ENCODE measurements at regions not wholly inside any gene's neighbourhood (a gene's known extent, or its start where the extent isn't known, plus 50 kb on each side); places are given as distances from the start of the nearest gene placed in this dataset.

DNA sequence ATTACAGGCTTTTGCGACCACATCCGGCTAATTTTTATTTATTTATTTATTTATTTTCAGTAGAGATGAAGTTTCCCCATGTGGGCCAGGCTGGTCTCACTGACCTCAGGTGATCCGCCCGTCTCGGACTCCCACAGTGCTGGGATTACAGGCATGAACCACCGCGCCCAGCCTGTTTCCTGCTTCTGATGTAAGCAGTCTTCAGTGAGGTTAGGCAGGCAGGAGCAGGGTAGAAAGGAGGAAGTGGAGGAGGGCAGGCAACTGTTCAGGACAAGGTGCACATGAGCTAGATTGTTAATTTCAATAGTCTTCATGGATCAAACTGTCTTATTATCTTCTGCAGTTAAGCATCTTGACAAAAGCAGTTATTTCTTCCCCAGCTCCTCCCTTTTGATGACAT is 605.0 kb downstream of the CCSER2 start:
- Mint-ChIP-seq H3K36me3 (no peaks in the 10 kb centered on the region), H3K4me1 (no peaks in the 10 kb centered on the region), H3K9me3 (peaks cover 0 to 4% (median 0%) of the 10 kb centered on the region in 8 donors), H3K27me3 (peaks cover 2 to 4% of the 10 kb centered on the region in 2 donors), H3K27ac (no peak overlapping the region), H3K4me3 (no peak overlapping the region)
- ChIA-PET CTCF (ENCODE audit: partially characterized antibody) (no interaction called here), POLR2A (ENCODE audit: partially characterized antibody) (no interaction called here)
- H3K27ac ChIP-seq (ENCODE audit: low read depth, low read length), result no peak overlapping the region
- no peaks in the 10 kb centered on the region for H3K27me3 ChIP-seq (ENCODE audit: insufficient read depth, low read length)
- intact Hi-C loops (cut with micrococcal nuclease), result no loop called here
- H3K4me1 ChIP-seq (ENCODE audit: insufficient read depth, low read length), result no peaks in the 10 kb centered on the region
- H3K36me3 ChIP-seq (ENCODE audit: insufficient read depth, low read length), result no peaks in the 10 kb centered on the region
- no peak for DNase-seq
- no peaks in the 10 kb centered on the region for H3K9me3 ChIP-seq (ENCODE audit: control insufficient read depth in 1 of 2, low read length in 2 of 2)
- no peak overlapping the region for H3K4me3 ChIP-seq (ENCODE audit: low read length in 2 of 2)

DNA sequence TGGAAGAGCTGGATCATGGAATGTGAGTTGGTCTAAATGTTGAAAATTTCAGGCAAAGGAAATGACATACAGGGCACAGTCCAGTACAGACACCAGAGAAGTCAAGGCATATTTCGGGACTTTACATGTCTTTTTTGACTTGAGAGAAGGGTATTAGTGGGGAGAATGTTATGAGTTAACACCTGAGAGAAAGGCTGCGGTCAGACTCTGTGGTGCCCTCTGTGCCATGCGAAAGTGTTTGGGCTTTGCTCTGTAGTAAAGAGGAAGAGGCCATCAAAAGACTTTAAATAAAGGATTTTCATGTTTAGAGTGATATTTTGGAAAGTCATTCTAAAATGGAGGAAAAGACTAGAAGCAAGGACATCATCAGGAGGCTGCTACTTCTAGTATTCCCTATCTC is 607.4 kb downstream of the CCSER2 start:
- H3K9me3 ChIP-seq (ENCODE audit: control insufficient read depth in 1 of 2, low read length in 2 of 2), result no peaks in the 10 kb centered on the region
- H3K4me3 Mint-ChIP-seq, result no peak overlapping the region
- no peaks in the 10 kb centered on the region for H3K4me1 Mint-ChIP-seq
- no peak for DNase-seq
- H3K27me3 Mint-ChIP-seq, result peaks cover 2 to 4% of the 10 kb centered on the region in 2 donors
- ChIA-PET POLR2A (ENCODE audit: partially characterized antibody) (no interaction called here), CTCF (ENCODE audit: partially characterized antibody) (no interaction called here)
- intact Hi-C loops (cut with micrococcal nuclease), result no loop called here
- H3K9me3 Mint-ChIP-seq, result peaks cover 0 to 5% (median 0%) of the 10 kb centered on the region in 8 donors
- H3K27ac Mint-ChIP-seq, result no peak overlapping the region
- H3K4me3 ChIP-seq (ENCODE audit: low read length in 2 of 2), result no peak overlapping the region
- no peaks in the 10 kb centered on the region for H3K4me1 ChIP-seq (ENCODE audit: insufficient read depth, low read length)
- no peaks in the 10 kb centered on the region for H3K36me3 ChIP-seq (ENCODE audit: insufficient read depth, low read length)
- H3K36me3 Mint-ChIP-seq, result no peaks in the 10 kb centered on the region
- no peak overlapping the region for H3K27ac ChIP-seq (ENCODE audit: low read depth, low read length)
- no peaks in the 10 kb centered on the region for H3K27me3 ChIP-seq (ENCODE audit: insufficient read depth, low read length)

GRCh38 chr10:84938117-84938905 is 609.9 kb downstream of the CCSER2 start:
- Mint-ChIP-seq H3K36me3 (no peaks in the 10 kb centered on the region), H3K27me3 (peaks cover 2 to 4% of the 10 kb centered on the region in 2 donors), H3K4me1 (no peaks in the 10 kb centered on the region), H3K27ac (no peak overlapping the region), H3K9me3 (peaks cover 0 to 5% (median 0%) of the 10 kb centered on the region in 8 donors), H3K4me3 (no peak overlapping the region)
- H3K4me1 ChIP-seq (ENCODE audit: insufficient read depth, low read length), result no peaks in the 10 kb centered on the region
- no peaks in the 10 kb centered on the region for H3K9me3 ChIP-seq (ENCODE audit: control insufficient read depth in 1 of 2, low read length in 2 of 2)
- DNase-seq, result no peak
- intact Hi-C loops (cut with micrococcal nuclease), result no loop called here
- CTCF ChIA-PET (ENCODE audit: partially characterized antibody), result no interaction called here
- no peaks in the 10 kb centered on the region for H3K27me3 ChIP-seq (ENCODE audit: insufficient read depth, low read length)
- no peak overlapping the region for H3K4me3 ChIP-seq (ENCODE audit: low read length in 2 of 2)
- H3K27ac ChIP-seq (ENCODE audit: low read depth, low read length), result no peak overlapping the region
- POLR2A ChIA-PET (ENCODE audit: partially characterized antibody), result no interaction called here
- no peaks in the 10 kb centered on the region for H3K36me3 ChIP-seq (ENCODE audit: insufficient read depth, low read length)

DNA sequence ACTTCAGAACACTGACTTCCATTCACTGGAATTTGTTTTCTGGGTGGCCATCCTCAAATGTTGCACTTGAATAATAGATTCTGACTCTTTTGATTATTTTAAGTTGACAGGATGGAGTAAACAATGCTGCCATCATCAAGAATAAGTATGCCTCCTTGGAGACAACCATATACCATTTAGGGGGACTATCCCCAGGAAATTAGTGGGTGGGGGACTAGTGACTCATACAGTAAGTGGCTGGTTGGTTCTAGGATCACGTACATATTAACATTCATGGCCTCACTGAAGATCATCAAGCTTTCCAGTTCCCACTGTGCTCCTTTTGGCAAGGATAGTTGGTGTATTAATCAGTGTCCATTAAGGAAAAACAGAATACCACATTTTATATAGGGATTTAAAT is 615.2 kb downstream of the CCSER2 start:
- Histone ChIP-seq H3K4me1 (ENCODE audit: insufficient read depth, low read length) (no peaks in the 10 kb centered on the region), H3K4me3 (ENCODE audit: low read length in 2 of 2) (no peak overlapping the region), H3K36me3 (ENCODE audit: insufficient read depth, low read length) (no peaks in the 10 kb centered on the region), H3K27me3 (ENCODE audit: insufficient read depth, low read length) (no peaks in the 10 kb centered on the region), H3K9me3 (ENCODE audit: control insufficient read depth in 1 of 2, low read length in 2 of 2) (no peaks in the 10 kb centered on the region), H3K27ac (ENCODE audit: low read depth, low read length) (no peak overlapping the region)
- POLR2A ChIA-PET (ENCODE audit: partially characterized antibody), result no interaction called here
- H3K27me3 Mint-ChIP-seq, result no peaks in the 10 kb centered on the region
- CTCF ChIA-PET (ENCODE audit: partially characterized antibody), result no interaction called here
- H3K4me1 Mint-ChIP-seq, result no peaks in the 10 kb centered on the region
- H3K9me3 Mint-ChIP-seq, result peaks cover 0 to 5% (median 0%) of the 10 kb centered on the region in 8 donors
- no peak overlapping the region for H3K4me3 Mint-ChIP-seq
- H3K36me3 Mint-ChIP-seq, result no peaks in the 10 kb centered on the region
- no peak overlapping the region for H3K27ac Mint-ChIP-seq
- intact Hi-C loops (cut with micrococcal nuclease), result no loop called here
- no peak for DNase-seq

GRCh38 chr10:84944187-84944586 is 615.8 kb downstream of the CCSER2 start:
- no peak overlapping the region for H3K4me3 ChIP-seq (ENCODE audit: low read length in 2 of 2)
- no peaks in the 10 kb centered on the region for H3K27me3 ChIP-seq (ENCODE audit: insufficient read depth, low read length)
- Mint-ChIP-seq H3K9me3 (peaks cover 0 to 5% (median 0%) of the 10 kb centered on the region in 8 donors), H3K27me3 (no peaks in the 10 kb centered on the region), H3K36me3 (no peaks in the 10 kb centered on the region), H3K4me3 (no peak overlapping the region), H3K27ac (no peak overlapping the region), H3K4me1 (no peaks in the 10 kb centered on the region)
- ChIA-PET POLR2A (ENCODE audit: partially characterized antibody) (no interaction called here), CTCF (ENCODE audit: partially characterized antibody) (no interaction called here)
- H3K27ac ChIP-seq (ENCODE audit: low read depth, low read length), result no peak overlapping the region
- intact Hi-C loops (cut with micrococcal nuclease), result no loop called here
- DNase-seq, result no peak
- H3K36me3 ChIP-seq (ENCODE audit: insufficient read depth, low read length), result no peaks in the 10 kb centered on the region
- no peaks in the 10 kb centered on the region for H3K9me3 ChIP-seq (ENCODE audit: control insufficient read depth in 1 of 2, low read length in 2 of 2)
- H3K4me1 ChIP-seq (ENCODE audit: insufficient read depth, low read length), result no peaks in the 10 kb centered on the region

DNA sequence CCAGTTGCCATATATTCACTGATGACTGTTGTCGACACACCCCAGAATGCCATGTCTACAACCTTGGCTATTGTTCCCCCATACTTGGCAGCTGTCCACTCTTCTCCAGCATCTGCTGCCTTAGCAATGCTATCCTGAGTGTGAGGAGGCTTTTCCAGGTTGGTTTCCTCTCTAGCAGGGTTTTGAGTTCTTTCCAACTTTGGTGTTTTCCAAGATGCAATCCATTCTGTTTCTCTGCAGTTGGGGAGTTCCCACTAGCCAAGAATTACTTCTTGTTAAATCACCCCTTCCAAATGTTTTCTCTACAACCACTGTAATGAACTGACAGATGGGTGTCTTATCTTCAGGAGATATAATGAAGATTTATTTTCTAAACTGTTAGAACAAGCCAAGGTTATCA is 617.4 kb downstream of the CCSER2 start:
- Histone ChIP-seq H3K4me3 (ENCODE audit: low read length in 2 of 2) (no peak overlapping the region), H3K36me3 (ENCODE audit: insufficient read depth, low read length) (no peaks in the 10 kb centered on the region), H3K27ac (ENCODE audit: low read depth, low read length) (no peak overlapping the region), H3K9me3 (ENCODE audit: control insufficient read depth in 1 of 2, low read length in 2 of 2) (no peaks in the 10 kb centered on the region), H3K27me3 (ENCODE audit: insufficient read depth, low read length) (no peaks in the 10 kb centered on the region), H3K4me1 (ENCODE audit: insufficient read depth, low read length) (no peaks in the 10 kb centered on the region)
- no peaks in the 10 kb centered on the region for H3K27me3 Mint-ChIP-seq
- H3K36me3 Mint-ChIP-seq, result no peaks in the 10 kb centered on the region
- no peak overlapping the region for H3K4me3 Mint-ChIP-seq
- no peaks in the 10 kb centered on the region for H3K4me1 Mint-ChIP-seq
- no peak for DNase-seq
- ChIA-PET POLR2A (ENCODE audit: partially characterized antibody) (no interaction called here), CTCF (ENCODE audit: partially characterized antibody) (no interaction called here)
- intact Hi-C loops (cut with micrococcal nuclease), result no loop called here
- H3K27ac Mint-ChIP-seq, result no peak overlapping the region
- H3K9me3 Mint-ChIP-seq, result no peaks in the 10 kb centered on the region

- POLR2A ChIA-PET (ENCODE audit: partially characterized antibody), result no interaction called here
- H3K4me1 Mint-ChIP-seq, result no peaks in the 10 kb centered on the region
- H3K27me3 ChIP-seq (ENCODE audit: insufficient read depth, low read length), result no peaks in the 10 kb centered on the region
Observed at GRCh38 chr10:84946904-84947303, 618.5 kb downstream of the CCSER2 start.

DNA sequence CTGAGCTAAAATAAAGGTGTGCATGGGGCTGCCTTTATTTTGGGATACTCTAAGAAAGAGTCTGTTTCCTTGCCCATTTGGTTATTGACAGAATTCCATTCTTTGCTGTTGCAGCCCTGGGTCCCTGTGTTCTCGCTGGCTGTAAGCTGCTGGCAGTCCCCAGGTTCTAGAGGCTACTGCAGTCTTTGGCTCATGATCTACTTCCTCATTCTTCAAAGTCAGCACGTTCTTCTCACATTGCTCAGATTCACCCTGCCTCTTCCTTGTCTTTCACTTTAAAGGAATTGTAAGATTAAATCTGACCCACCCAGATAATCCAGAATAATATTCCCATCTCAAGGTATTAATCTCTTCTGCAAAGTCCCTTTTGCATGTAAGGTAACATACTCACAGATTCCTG is 620.3 kb downstream of the CCSER2 start:
- Mint-ChIP-seq H3K27me3 (no peaks in the 10 kb centered on the region), H3K4me1 (no peaks in the 10 kb centered on the region), H3K4me3 (no peak overlapping the region), H3K9me3 (peaks cover 0 to 2% (median 0%) of the 10 kb centered on the region in 8 donors), H3K36me3 (no peaks in the 10 kb centered on the region), H3K27ac (no peak overlapping the region)
- ChIA-PET CTCF (ENCODE audit: partially characterized antibody) (no interaction called here), POLR2A (ENCODE audit: partially characterized antibody) (no interaction called here)
- no peaks in the 10 kb centered on the region for H3K36me3 ChIP-seq (ENCODE audit: insufficient read depth, low read length)
- no peak for DNase-seq
- no peaks in the 10 kb centered on the region for H3K9me3 ChIP-seq (ENCODE audit: control insufficient read depth in 1 of 2, low read length in 2 of 2)
- intact Hi-C loops (cut with micrococcal nuclease), result no loop called here
- no peak overlapping the region for H3K27ac ChIP-seq (ENCODE audit: low read depth, low read length)
- no peaks in the 10 kb centered on the region for H3K4me1 ChIP-seq (ENCODE audit: insufficient read depth, low read length)
- H3K27me3 ChIP-seq (ENCODE audit: insufficient read depth, low read length), result no peaks in the 10 kb centered on the region
- H3K4me3 ChIP-seq (ENCODE audit: low read length in 2 of 2), result no peak overlapping the region

More at GRCh38 chr10:84946904-84947303, 618.5 kb downstream of the CCSER2 start:
- intact Hi-C loops (cut with micrococcal nuclease), result no loop called here
- Mint-ChIP-seq H3K27ac (no peak overlapping the region), H3K4me3 (no peak overlapping the region), H3K36me3 (no peaks in the 10 kb centered on the region), H3K27me3 (no peaks in the 10 kb centered on the region), H3K9me3 (no peaks in the 10 kb centered on the region)
- Histone ChIP-seq H3K4me1 (ENCODE audit: insufficient read depth, low read length) (no peaks in the 10 kb centered on the region), H3K9me3 (ENCODE audit: control insufficient read depth in 1 of 2, low read length in 2 of 2) (no peaks in the 10 kb centered on the region), H3K27ac (ENCODE audit: low read depth, low read length) (no peak overlapping the region), H3K36me3 (ENCODE audit: insufficient read depth, low read length) (no peaks in the 10 kb centered on the region), H3K4me3 (ENCODE audit: low read length in 2 of 2) (no peak overlapping the region)
- DNase-seq, result no peak
- CTCF ChIA-PET (ENCODE audit: partially characterized antibody), result no interaction called here

Data from CD4-positive, alpha-beta memory T cell (primary cell).